Bronchial epithelial cell (primary cell): ENCODE measurements at regions not wholly inside any gene's neighbourhood (a gene's known extent, or its start where the extent isn't known, plus 50 kb on each side); places are given as distances from the start of the nearest gene placed in this dataset.

Experiments used
- DNase-seq: peaks from one replicate; pipeline ENCODE4 v3.0.0-alpha.2; 2010; ENCODE audit warnings: low read depth
- FAIRE-seq: peaks from 2 replicates; lab custom pipeline; 2011; peaks lifted over from hg19 to GRCh38; lab: Jason Lieb, UNC
- H3K27me3 ChIP-seq: 2 replicates; pipeline ENCODE4 v1.5.1; 2011; ENCODE audit warnings: low read length; ENCODE audit not compliant: control insufficient read depth, insufficient read depth
- H3K36me3 ChIP-seq: 2 replicates; pipeline ENCODE4 v1.5.1; 2011; ENCODE audit warnings: low read length; ENCODE audit not compliant: control insufficient read depth, insufficient read depth
- H3K4me3 ChIP-seq: 2 replicates; pipeline ENCODE4 v1.5.1; 2011; ENCODE audit warnings: mild to moderate bottlenecking, low read depth, low read length, control low read depth
- CTCF ChIP-seq: IDR thresholded peaks from 2 replicates; pipeline ENCODE4 v1.5.1; 2011; ENCODE audit warnings: mild to moderate bottlenecking, moderate library complexity, low read length, control low read depth, inconsistent platforms; ENCODE audit not compliant: insufficient read depth, severe bottlenecking

- H3K27me3 ChIP-seq, result no peaks in the 10 kb centered on the region
- no peak for TF ChIP-seq CTCF
- H3K4me3 ChIP-seq, result no peak overlapping the region
- H3K36me3 ChIP-seq, result no peaks in the 10 kb centered on the region
- DNase-seq (no peak), FAIRE-seq (no peak)
Measured at GRCh38 chr5:89443508-89443907, 560.5 kb upstream of the MEF2C start.

- H3K27me3 ChIP-seq, result no peaks in the 10 kb centered on the region
- H3K36me3 ChIP-seq, result no peaks in the 10 kb centered on the region
- no peak for TF ChIP-seq CTCF
- no peak overlapping the region for H3K4me3 ChIP-seq
- FAIRE-seq (no peak), DNase-seq (no peak)
Measured at GRCh38 chr5:89441965-89442364, 559.0 kb upstream of the MEF2C start.

- no peaks in the 10 kb centered on the region for H3K27me3 ChIP-seq
- H3K36me3 ChIP-seq, result no peaks in the 10 kb centered on the region
- no peak for TF ChIP-seq CTCF
- no peak overlapping the region for H3K4me3 ChIP-seq
- DNase-seq, result no peak
- no peak for FAIRE-seq
Measured at GRCh38 chr5:89440670-89441069, 557.7 kb upstream of the MEF2C start.

GRCh38 chr5:89437450-89438435 lies 554.8 kb upstream of the MEF2C start:
- no peak for TF ChIP-seq CTCF
- FAIRE-seq (no peak), DNase-seq (no peak)
- Histone ChIP-seq H3K36me3 (no peaks in the 10 kb centered on the region), H3K27me3 (no peaks in the 10 kb centered on the region), H3K4me3 (no peak overlapping the region)

GRCh38 chr5:89436464-89436863 lies 553.5 kb upstream of the MEF2C start:
- TF ChIP-seq CTCF, result no peak
- FAIRE-seq, result no peak
- H3K36me3 ChIP-seq, result no peaks in the 10 kb centered on the region
- no peak for DNase-seq
- no peaks in the 10 kb centered on the region for H3K27me3 ChIP-seq
- no peak overlapping the region for H3K4me3 ChIP-seq
